PC-9 (cell line): ENCODE measurements at regions not wholly inside any gene's neighbourhood (a gene's known extent, or its start where the extent isn't known, plus 50 kb on each side); places are given as distances from the start of the nearest gene placed in this dataset.

Experiments used
- CTCF ChIP-seq: fragments of 200-600 bp; sonication (generic); conservative IDR thresholded peaks from 2 replicates; pipeline ENCODE4 v1.6.1; 2017; ENCODE audit warnings: mixed run types, antibody characterized with exemption, mild to moderate bottlenecking, moderate library complexity
- EZH2 ChIP-seq: fragments of 200-600 bp; sonication (generic); IDR thresholded peaks from 2 replicates; pipeline ENCODE4 v1.8.0; 2017; ENCODE audit warnings: antibody characterized with exemption, low read depth

GRCh38 chr4:32032136-32032672 is 1312.0 kb downstream of the PCDH7 start:
- no peak for TF ChIP-seq CTCF
- no peak for TF ChIP-seq EZH2
